GM19328 (cell line): ENCODE measurements at regions not wholly inside any gene's neighbourhood (a gene's known extent, or its start where the extent isn't known, plus 50 kb on each side); places are given as distances from the start of the nearest gene placed in this dataset.

Experiments
- ATAC-seq: cut with Tn5 transposase; IDR thresholded peaks from one replicate; pipeline ENCODE4 v1.9.1; 2021; ENCODE audit warnings: mild to moderate bottlenecking, moderate library complexity; ENCODE audit not compliant: unreplicated experiment

DNA sequence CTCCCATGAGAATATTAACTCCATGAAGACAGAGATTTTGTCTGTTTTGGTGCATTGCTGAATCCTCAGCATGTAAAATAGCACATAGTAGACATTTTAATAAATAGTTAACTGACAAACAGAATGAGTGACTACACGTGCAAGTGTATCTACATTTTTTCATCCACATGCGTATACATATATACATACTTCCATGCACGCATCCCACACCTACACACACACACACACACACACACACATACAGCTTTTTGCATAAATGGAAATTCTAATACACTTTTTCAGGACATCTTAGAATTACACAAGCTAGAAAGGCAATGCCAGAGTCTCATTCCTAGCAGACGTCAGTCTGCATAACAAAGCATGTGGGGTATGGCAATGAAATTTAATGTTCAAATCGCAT lies 139.7 kb upstream of the LRFN2 start:
- no peak for ATAC-seq

DNA sequence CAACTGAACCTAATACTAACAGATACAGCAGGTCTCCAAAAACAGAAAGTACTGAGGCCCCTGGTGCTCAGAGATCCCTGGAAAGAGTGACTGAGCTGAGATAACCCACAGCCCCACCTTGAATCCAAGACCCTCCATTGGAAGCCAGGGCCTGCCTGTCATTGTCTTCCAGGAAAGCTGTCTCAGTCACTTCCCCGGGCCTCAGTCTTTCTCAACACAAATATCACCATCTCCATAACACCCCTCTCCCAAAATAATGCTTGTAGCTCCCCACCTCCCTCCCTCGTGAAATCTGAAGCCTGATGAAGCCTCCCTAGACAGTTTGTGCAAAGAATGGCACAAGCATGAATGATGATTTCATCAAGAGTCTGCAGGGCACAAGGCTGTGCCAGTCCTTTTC lies 138.2 kb upstream of the LRFN2 start:
- no peak for ATAC-seq

DNA sequence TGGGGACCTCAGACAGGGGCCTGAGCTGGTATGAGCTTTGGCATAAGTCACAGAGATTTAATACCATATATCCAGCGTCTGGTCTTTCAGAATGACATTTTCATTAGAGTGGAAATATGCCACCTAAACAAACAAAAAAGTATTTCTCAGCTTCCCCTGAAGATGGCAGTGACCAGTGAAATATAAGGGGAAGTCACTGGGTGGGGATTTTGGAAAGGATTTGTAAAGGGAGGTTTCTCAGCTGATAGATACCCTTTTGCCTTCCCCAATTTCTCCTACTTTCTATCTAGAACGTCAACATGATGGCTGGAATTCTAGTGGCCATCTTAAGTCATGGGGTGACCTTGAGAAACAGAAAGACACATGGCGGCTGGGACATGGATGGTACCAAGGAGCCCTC lies 137.7 kb upstream of the LRFN2 start:
- ATAC-seq = no peak

DNA sequence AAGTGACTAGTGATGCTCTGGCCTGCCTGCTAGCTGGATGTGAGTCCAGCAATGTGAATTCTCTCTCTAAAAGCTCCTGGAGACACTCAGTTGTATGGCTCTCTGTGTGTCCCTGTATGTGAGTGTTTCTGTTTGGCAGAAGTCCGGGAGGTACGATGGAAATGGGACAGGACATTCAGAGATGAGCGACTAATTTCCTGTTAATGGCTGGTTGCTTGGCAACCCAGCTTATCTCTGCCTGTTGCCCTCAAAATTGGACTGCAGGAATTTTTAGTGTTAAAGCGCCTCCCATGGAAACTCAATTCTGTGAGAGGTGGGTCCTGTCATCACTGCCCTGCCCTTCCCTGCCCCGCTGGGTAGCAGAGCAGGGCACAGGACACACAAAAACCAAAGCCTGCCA lies 136.8 kb upstream of the LRFN2 start:
- no peak for ATAC-seq

DNA sequence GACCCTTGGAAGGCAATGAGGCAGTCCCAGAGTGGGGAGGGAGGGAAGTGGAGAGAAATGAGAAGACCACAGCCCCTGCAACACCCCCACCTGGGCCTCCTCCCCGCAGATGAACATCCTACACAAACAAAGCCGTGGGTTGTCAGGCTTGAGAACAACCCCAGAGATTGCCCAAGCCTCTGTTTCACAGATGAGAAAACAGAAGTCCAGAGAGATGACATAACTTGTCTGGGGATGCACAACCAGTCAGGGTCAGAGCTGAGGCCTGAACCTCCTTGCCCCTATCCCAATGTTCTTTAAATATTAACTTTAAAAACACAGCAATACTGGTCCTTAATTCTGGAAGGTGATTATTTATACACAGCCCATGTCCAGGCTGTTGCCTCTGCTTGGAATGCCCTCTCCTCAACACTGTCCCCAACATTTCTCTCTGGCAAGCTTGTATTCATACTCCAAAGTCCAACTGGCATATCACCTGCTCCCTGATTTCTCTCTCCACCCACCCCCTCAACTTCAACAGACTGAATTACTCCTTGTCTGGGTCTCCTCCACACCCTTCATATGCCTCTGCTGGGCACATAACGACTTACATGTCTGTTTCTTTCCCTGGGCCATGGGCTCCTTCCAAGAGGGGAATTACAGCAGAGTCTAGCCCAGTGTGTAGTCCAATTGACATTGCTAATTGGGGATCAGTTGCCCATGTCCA lies 135.5 kb upstream of the LRFN2 start:
- no peak for ATAC-seq

DNA sequence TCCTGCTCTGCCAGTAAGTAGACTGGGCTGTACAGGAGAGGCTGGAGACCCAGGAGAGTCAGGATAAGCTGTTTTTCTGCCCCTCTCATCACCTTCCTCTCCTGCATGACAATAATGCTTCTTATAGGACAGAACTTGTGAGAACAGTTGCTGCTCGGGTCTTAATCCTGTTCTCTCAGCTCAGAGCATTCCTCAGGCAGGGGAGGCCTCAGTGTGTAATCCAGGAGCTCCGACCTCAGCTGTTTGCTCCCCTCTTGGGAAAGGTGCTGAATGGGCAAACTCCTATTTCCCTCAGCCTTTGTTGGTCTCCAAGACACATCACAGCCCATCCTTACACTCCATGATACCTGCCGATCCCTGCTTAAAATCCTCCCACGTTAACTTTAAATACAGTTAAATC lies 134.9 kb upstream of the LRFN2 start:
- ATAC-seq = no peak

DNA sequence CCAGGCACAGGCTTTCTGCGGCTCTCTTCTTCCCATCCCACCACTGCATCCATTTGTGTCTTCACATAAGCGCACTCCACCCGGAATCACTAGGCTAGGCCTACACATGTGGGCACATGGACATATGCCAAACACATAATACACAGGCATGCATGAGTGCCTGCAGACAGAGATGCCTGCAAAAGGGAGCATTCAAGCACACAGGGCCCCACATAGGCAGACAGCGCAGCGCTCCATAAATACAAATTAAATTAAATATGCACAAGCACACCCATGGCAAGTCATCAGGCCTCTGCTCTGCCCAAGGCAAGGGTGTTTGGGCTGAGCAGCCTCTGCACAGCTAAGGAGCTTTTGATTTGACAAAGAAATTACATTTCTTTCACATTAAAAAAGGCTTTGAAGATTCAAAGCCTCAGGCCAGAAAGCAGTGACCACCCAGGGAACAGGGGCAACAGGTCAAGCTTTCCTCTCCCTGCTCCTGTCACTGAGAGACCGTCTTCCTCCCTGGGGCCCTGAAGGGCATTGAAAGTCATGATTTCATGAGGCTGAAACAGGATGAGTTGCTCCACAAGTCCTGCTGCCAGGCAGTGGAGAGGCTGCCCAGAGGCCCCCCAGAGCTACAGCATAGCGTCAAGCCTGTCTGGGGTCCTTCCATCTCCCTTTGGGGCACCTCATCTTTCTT lies 134.2 kb upstream of the LRFN2 start:
- no peak for ATAC-seq

DNA sequence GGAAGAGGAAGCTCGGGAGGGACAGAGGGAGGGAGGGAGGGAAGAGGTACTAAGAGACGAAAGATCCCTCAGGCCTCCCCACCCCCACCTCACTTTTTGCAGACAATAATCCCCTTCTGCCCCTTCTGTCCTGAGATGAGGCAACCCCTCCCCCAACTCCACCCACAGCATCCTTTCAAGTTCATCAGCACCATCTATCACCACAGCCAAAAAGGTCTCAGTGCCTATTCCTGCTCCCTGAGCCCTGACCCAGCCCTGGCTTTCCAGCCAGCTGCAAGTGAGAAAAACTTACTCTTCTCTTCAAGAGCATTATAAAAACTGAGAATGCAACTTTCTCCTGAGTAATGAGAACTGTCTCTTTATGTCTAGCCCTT lies 133.2 kb upstream of the LRFN2 start:
- ATAC-seq = no peak

DNA sequence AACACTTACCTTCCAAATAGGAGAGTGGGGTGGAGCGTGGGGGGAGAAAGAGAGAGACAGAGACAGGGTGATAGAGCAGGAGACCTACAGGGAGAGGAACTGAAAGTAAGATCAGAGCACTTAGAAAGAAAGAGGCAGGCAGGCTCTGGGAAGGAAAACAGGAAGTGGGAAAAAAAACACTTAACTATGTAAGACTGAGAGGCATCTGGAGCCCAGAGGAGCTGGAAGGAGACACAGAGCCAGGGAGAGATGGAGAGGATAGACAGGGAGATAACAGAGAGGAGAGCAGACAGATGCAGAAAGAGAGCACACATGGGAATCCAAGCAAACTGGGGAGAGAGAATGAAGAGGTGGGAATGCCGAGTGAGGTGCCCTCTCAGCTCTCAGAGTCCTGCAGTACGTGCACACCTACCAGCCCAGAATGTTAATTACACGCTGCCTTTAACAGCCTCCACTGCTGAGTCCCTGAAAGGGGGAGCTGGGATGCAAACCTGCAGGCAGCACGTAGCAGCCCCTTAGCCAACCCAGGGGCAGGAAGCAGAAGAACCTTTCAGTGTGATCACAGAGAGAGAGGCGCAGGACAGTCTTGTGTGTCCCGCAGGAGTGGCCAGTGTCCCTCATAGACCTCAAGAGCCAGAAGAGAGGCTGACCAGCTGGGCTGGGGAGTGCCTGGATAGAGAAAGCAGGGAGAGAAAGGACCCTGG lies 132.7 kb upstream of the LRFN2 start:
- no peak for ATAC-seq

DNA sequence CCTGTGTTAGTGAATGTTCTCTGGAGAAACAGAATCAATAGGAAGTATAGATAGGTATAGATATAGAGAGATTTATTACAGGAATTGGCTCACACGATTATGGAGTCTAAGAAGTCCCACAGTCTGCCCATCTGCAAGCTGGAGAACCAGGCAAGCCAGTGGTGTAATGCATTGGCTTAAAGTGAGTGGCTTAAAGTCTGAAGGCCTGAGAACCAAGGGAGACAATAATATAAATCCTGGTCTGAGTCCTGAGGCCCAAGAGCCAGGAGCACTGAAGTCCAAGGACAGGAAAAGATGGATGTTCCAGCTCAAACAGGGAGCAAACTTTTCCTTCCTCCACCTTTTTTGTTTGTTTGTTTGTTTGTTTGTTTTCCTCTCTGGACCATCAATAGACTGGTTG lies 131.2 kb upstream of the LRFN2 start:
- no peak for ATAC-seq

DNA sequence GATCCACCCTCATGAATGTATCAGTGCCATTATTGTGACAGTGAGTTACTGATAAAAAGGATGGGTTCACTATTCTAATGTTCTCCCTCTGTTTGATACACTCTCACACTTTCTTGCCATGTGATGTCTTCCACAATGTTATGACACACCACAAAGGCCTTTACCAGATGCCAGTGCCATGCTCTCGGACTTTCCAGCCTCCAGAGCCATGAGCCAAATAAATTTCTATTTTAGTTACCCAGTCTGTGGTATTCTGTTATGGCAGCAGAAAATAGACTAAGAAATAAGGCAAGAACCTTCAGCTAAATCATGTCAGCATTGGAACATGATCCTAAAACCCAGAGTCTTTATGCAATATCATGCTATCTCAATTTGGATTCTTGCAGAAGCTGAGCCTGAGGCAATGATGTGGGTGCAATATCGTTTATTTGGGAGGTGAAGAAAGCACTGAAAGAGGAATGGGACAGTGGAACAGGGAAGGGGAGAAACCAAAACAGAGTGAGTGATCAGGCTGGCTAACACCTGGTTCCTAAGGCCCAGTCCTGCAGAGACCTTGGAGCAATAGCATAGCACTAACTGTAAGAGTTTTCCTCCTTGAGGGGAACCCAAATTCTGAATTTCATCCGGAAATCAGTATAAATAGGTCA lies 130.4 kb upstream of the LRFN2 start:
- ATAC-seq = no peak

DNA sequence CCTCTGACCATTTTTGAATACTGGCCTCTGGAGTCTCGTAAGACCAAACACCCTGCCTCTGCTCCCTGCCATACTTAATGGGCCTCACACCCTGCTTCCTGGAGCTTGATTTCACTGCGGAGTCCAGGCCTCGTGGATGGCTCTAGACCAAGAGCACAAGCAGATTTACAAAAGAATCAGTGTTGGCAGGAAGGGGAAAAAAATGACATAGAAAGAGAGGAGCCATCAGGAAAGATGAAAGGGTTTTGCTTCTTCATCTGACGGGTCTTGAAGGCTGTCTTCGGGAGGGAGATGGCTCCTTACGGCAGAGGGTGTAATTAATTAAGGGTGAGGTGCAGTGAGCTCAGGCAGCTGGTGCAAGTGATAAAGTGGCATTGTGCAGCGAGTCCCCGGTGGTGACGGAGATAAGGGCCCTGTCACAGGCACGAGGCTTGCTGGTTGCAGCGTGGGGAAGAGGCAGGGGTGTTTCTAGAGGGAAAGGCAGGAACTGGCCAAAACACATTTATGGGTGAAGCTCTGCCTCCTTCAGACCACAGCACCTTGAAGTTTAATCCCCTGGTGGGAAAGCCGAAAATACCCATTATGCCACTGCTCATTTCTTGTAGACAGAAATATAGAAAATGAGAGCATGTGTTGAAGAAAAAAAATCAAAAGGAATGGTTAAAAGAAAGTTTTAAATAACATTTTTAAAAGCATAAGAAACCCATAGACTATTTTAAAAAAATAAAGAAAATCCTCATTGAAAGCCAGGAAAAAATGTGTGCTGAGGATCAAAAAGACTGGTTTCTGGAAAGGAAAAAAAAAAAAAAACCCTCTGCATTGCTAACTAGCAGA lies 128.6 kb upstream of the LRFN2 start:
- no peak for ATAC-seq

DNA sequence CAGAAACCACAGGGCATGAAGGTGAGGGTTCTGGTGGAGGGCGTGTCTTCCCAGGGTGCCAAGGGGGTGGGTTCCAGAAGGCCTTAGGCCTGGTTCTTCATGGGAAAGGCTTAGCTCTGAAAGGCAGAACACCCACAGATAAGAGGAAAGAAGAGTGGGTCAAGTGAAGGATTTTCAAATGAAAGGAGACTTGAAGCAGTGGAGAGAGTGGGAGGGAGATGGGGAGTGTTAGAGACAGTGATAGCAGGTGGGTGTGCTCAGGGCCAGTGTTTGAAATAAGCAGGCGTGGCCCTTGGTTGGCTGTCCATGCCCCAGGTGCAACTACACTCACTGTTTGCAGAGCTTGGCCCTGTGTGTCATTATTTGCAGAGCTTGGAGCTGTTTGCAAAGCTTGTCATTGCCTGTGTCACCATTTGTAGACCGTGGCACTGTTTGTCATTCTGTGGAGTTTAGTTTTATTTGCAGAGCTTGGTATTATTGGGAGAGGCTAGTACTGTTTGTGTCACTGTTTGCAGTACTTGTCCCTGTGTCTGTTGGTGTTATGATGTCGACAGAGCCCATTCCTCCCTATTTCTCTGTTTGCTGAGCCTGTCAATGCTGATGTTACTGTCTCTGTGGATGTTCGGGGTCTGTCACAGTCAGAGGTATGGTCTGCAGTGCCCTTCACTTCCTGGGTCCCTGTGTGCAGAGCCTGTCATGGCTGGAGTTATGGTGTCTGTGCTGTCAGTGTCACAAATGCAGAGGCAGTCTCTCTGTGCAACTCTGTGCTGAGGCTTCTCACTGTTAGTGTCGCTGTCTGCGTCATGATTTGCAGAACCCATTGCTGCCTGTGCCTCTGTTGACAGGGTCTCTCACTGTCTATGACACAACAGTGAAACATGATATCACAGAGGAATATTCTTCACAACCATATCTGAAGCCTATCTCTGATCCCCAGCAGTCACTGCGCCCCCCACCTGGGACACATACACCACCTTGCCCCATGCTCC lies 127.7 kb upstream of the LRFN2 start:
- no peak for ATAC-seq

DNA sequence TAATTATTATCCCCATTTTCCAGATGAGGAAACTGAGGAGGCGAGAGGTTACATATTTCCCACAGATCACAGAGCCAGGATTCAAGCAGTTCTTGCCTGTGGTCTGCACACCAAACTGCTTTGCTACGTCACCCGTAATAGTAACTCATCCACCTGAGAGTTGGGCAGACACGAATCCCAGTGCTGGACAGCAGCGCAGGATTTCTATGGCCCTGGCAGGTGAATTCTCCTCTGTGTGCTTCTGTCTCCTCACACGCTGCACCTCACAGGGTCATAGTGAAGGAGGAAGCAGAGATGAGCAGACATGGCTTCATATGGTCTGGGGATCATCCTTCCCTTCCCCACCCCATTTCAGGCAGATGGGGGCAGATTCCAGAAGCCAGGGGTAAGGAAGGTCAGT lies 127.0 kb upstream of the LRFN2 start:
- no peak for ATAC-seq

DNA sequence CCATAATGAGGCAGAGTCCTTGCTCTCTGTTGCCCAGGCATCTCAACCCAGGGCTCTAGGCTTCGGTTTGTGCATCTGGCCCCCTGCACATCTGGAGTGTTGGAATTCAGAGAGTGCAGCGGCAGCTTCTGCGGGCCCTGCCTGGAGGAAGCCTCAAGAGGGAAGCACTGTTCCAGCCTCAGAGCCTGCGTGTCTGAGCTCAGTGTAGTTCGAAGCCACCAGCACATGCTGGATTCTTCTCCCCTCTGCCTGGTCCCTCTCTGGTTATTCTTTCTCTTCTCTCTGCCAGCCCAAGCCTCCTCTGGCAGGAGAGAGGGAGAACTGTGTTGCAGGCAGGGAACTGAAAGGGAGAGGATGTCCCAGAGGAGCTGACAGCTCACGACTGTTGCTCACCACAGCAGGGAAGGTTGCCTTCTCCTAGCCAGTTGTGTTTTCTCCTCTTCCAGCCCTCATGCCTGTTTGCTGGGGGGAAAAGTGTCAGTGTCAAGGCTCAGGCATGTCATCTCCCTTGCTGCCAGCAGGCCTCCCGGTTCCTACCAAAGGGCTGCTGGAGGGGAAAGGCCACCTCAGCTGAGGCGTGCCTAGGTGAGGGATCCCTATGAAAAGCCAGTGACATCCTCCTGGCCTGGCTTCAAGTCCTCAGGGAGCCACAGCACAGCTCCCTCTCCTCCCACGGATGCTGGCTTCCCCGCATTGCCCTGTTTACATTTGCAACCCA lies 126.0 kb upstream of the LRFN2 start:
- no peak for ATAC-seq

DNA sequence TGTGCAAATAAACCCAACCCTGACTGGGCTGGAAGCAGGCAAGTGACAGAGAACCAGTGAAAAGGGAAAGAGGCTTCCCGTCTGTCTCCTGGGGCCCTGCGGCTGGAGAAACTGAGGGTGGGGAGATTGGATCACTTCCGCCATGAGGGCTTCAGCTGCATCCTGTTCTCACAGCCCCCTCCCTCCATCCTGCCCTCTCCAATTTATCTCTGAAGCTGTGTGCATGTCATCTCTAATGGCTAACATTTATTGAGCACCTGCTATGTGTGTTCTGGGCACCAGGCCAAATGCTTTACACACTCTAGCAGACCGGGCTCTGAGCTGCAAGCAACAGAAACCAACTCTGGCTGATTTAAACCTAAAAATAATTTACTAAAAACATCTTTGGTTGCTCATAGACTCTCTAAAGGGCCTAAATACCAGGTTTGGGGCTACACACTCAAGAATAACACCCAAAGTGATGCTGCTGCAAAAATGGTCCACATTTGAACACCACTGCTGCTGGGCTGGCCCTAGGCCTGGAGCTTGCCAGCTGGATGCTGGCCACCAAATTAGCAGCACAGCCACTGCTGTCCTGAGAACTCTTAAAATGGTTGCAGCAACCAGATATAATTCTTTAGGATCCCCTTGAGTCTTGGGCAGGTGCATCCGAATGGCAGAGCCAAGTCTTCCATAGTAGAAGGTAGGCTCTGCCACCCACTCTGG lies 123.6 kb upstream of the LRFN2 start:
- ATAC-seq = no peak

DNA sequence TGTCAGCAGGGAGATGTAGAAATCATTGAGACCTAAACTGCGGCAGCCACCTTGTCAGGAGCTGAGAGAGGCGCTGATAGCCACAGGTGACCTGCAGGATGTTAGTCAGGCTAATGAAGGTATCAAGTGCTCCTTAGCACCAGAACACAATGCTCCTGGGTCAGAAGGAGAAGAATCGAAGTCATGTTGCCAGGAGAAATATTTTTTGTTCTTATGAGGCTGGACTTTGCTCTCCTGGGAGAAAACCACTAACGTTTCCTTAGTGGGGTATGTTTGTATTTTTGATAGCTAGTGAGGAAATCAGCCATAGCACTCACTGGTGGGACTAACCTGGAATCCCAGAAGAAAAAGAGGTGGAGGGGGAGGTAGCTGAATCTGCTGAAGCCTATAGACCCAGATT lies 120.9 kb upstream of the LRFN2 start:
- no peak for ATAC-seq

DNA sequence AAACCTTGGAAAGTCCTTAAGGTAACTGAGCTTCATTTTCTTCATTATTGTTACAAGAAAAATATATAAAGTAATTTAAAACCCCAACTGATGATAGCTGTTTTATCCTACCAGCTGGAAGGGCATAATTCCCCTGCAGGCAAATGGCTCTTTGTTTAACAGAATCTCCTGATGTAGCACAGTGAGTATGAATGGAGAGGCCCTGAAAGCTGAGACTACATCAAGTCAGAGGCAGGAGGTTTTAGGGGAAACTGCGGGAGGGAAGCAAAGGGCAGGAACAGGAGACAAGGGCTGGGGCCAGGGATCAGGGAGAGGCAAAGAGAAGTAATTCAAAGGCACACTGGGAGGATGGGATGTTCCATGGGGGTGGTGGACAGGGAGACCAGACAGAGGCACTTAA lies 119.0 kb upstream of the LRFN2 start:
- ATAC-seq = no peak

DNA sequence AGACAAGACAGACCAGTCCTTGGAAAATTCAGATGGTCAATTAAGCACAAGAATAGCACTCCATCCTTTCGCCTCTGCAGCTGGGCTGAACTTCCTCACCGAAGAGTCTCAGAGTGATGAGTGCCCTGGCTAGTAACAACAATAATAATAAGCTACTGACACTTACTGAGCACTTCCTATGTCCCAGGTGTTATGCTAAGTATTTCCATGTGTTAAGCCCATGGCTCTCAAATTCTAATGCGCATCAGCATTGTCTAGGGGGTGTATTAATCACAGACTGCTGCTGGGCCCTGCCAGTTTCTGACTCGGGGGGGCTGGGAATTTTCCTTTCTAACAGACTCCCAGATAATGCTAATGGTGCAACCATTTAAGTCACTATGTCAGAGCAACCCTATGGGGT lies 118.2 kb upstream of the LRFN2 start:
- ATAC-seq = no peak
